ENCODE measurements at regions not wholly inside any gene's neighbourhood (a gene's known extent, or its start where the extent isn't known, plus 50 kb on each side); places are given as distances from the start of the nearest gene placed in this dataset.

- DNase-seq (ENCODE audit: low spot score), result no peak
- ChIA-PET POLR2A (ENCODE audit: low non-redundant PET) (no interaction called here), CTCF (no interaction called here)
- H3K27ac ChIP-seq, result no peak overlapping the region
- TF ChIP-seq CTCF (conservative IDR thresholded peaks at IDR 0.05; ENCODE audit: low read depth), result no peak
Observed at GRCh38 chr5:61779743-61780142, 447.7 kb downstream of the ZSWIM6 start.

- DNase-seq (ENCODE audit: low spot score), result no peak
- TF ChIP-seq CTCF (conservative IDR thresholded peaks at IDR 0.05; ENCODE audit: low read depth), result no peak
- ChIA-PET POLR2A (ENCODE audit: low non-redundant PET) (no interaction called here), CTCF (no interaction called here)
- no peak overlapping the region for H3K27ac ChIP-seq
Observed at GRCh38 chr5:61783481-61783880, 451.4 kb downstream of the ZSWIM6 start.

GRCh38 chr5:61784341-61784740 is 452.3 kb downstream of the ZSWIM6 start:
- ChIA-PET POLR2A (ENCODE audit: low non-redundant PET) (no interaction called here), CTCF (no interaction called here)
- DNase-seq (ENCODE audit: low spot score), result no peak
- H3K27ac ChIP-seq, result no peak overlapping the region
- TF ChIP-seq CTCF (conservative IDR thresholded peaks at IDR 0.05; ENCODE audit: low read depth), result no peak

GRCh38 chr5:61788548-61788947 is 456.5 kb downstream of the ZSWIM6 start:
- no peak for DNase-seq (ENCODE audit: low spot score)
- CTCF ChIA-PET, result no interaction called here
- POLR2A ChIA-PET (ENCODE audit: low non-redundant PET), result no interaction called here
- no peak overlapping the region for H3K27ac ChIP-seq
- no peak for TF ChIP-seq CTCF (conservative IDR thresholded peaks at IDR 0.05; ENCODE audit: low read depth)

- TF ChIP-seq CTCF (conservative IDR thresholded peaks at IDR 0.05; ENCODE audit: low read depth), result no peak
- no peak for DNase-seq (ENCODE audit: low spot score)
- ChIA-PET CTCF (no interaction called here), POLR2A (ENCODE audit: low non-redundant PET) (no interaction called here)
- no peak overlapping the region for H3K27ac ChIP-seq
Observed at GRCh38 chr5:61790007-61790406, 457.9 kb downstream of the ZSWIM6 start.

- CTCF ChIA-PET, result interaction anchor here (0.6 to 0.8 kb wide), 2 partner anchors 9 to 157 kb away, joined by 3 read pairs; no protein-coding TSS in a partner anchor
- TF ChIP-seq CTCF (conservative IDR thresholded peaks at IDR 0.05; ENCODE audit: low read depth), result no peak
- no peak for DNase-seq (ENCODE audit: low spot score)
- no peak overlapping the region for H3K27ac ChIP-seq
- POLR2A ChIA-PET (ENCODE audit: low non-redundant PET), result no interaction called here
Observed at GRCh38 chr5:61790678-61791077, 458.6 kb downstream of the ZSWIM6 start.

GRCh38 chr5:61796773-61797172 is 464.7 kb downstream of the ZSWIM6 start:
- no peak for DNase-seq (ENCODE audit: low spot score)
- ChIA-PET CTCF (interaction anchor here (0.6 kb wide), 1 partner anchor 95 kb away, joined by 3 read pairs; no protein-coding TSS in a partner anchor), POLR2A (ENCODE audit: low non-redundant PET) (no interaction called here)
- TF ChIP-seq CTCF (conservative IDR thresholded peaks at IDR 0.05; ENCODE audit: low read depth), result no peak
- H3K27ac ChIP-seq, result no peak overlapping the region
